Panc1 (cell line): ENCODE measurements at regions not wholly inside any gene's neighbourhood (a gene's known extent, or its start where the extent isn't known, plus 50 kb on each side); places are given as distances from the start of the nearest gene placed in this dataset.

ENCODE experiments used
- ATAC-seq: fragments of 200-7000 bp; cut with Tn5 transposase; 2 replicates; pipeline ENCODE4 v1.9.1; 2020; ENCODE audit warnings: mild to moderate bottlenecking, moderate library complexity
- BruUV-seq: library from RNA; stranded (reverse); fragments of 400-500 nt; replicated peaks from 2 replicates; lab custom pipeline; 2021; lab: Mats Ljungman, UMichigan
- CTCF ChIA-PET: fragments of 300-600 bp; sonication (Branson Sonifier 250); formaldehyde crosslinking; loops from one replicate; lab custom pipeline; 2022; ENCODE audit warnings: antibody characterized with exemption; lab: Charles Lee
- POLR2A ChIA-PET: fragments of 300-600 bp; sonication (Branson Sonifier 250); formaldehyde crosslinking; loops from one replicate; lab custom pipeline; 2022; ENCODE audit warnings: antibody characterized with exemption; lab: Charles Lee
- DNase-seq: peaks from one replicate; pipeline ENCODE4 v3.0.0-alpha.2; 2010; ENCODE audit warnings: low read depth, low spot score
- H3K27ac ChIP-seq: 2 replicates; pipeline ENCODE4 v1.5.1; 2011; ENCODE audit warnings: mild to moderate bottlenecking, low read length, inconsistent platforms
- H3K27me3 ChIP-seq: fragments of 200-500 bp; sonication (Bioruptor generic); 2 replicates; pipeline ENCODE4 v1.6.0; 2014; ENCODE audit warnings: low read length, inconsistent platforms; ENCODE audit not compliant: control insufficient read depth, insufficient read depth
- H3K36me3 ChIP-seq: fragments of 200-500 bp; sonication (Bioruptor generic); 2 replicates; pipeline ENCODE4 v1.5.1; 2014; ENCODE audit warnings: inconsistent platforms, mild to moderate bottlenecking, low read length, moderate library complexity; ENCODE audit not compliant: control insufficient read depth, insufficient read depth
- H3K4me1 ChIP-seq: 2 replicates; pipeline ENCODE4 v1.5.1; 2011; ENCODE audit warnings: inconsistent platforms, mild to moderate bottlenecking, low read length, moderate library complexity; ENCODE audit not compliant: control insufficient read depth, insufficient read depth
- H3K4me3 ChIP-seq, 2 experiments: 2 replicates each; pipeline ENCODE4 v1.5.1; 2011 to 2012; ENCODE audit warnings: low read depth in 2 of 2, low read length in 2 of 2, mild to moderate bottlenecking in 2 of 2, inconsistent platforms in 1 of 2, moderate library complexity in 1 of 2
- H3K9me3 ChIP-seq: fragments of 200-500 bp; sonication (Bioruptor generic); 2 replicates; pipeline ENCODE4 v1.5.1; 2014; ENCODE audit warnings: low read depth, mild to moderate bottlenecking, inconsistent platforms, low read length, moderate library complexity; ENCODE audit not compliant: control insufficient read depth, insufficient read depth
- POLR2AphosphoS5 ChIP-seq: IDR thresholded peaks from 2 replicates; pipeline ENCODE4 v1.6.1; 2012; ENCODE audit warnings: mild to moderate bottlenecking, low read depth, low read length, moderate library complexity
- SIN3A ChIP-seq: IDR thresholded peaks from 2 replicates; pipeline ENCODE4 v1.6.1; 2012; ENCODE audit warnings: low read depth, mild to moderate bottlenecking, low read length, moderate library complexity, borderline replicate concordance; ENCODE audit not compliant: insufficient read depth
- TCF7L2 ChIP-seq: IDR thresholded peaks from 2 replicates; pipeline ENCODE4 v1.6.1; 2011; ENCODE audit warnings: mild to moderate bottlenecking, low read depth, low read length, inconsistent platforms
- in situ Hi-C: cut with HindIII; loops from 2 replicates; pipeline ENCODE4 v1.10.0; 2016; ENCODE audit warnings: low sequenced_read_pairs, low pct_unique_long_range_greater_than_20kb
- intact Hi-C: fragments of 100-400 bp; cut with micrococcal nuclease; formaldehyde crosslinking; loops from one replicate; pipeline ENCODE4 v1.10.0; 2022; ENCODE audit not compliant: unreplicated experiment
- TF ChIP-seq, protein P1 (sequence below): fragments of 450-650 bp; IDR thresholded peaks from 2 replicates; pipeline ENCODE4 v1.5.1; 2017; ENCODE audit warnings: mild to moderate bottlenecking
- TF ChIP-seq, protein P2 (sequence below), 2 experiments: IDR thresholded peaks; 2 replicates each; pipeline ENCODE4 v1.6.1; 2011 to 2012; ENCODE audit warnings: low read depth in 2 of 2, control low read depth in 1 of 2, low read length in 1 of 2, mild to moderate bottlenecking in 1 of 2, moderate library complexity in 1 of 2; ENCODE audit not compliant: insufficient read depth in 1 of 2

DNA sequence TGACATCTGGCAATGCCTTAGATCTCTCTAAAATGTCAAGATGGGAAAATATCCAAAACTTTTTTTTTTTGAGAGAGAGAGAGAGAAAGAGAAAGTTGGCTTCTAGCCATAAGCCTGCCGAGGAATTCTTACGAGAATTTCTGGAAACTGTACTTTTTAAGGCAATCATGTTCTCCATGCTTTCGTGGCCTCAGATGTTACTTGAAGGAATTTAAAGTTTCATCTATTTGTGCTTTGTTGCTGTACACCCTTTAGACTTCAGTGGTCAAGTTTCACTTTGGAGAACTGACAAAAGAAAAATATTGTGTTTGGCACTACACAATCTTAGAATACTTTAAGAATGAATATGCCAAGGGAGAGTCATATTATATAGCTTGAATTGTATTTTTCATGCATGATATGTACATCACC is 53.9 kb downstream of the FAT4 start:
- Histone ChIP-seq H3K4me1 (peaks cover 3% of the 10 kb centered on the region; the same call in 1 of the 2 replicates), H3K36me3 (no peaks in the 10 kb centered on the region), H3K4me3 (peak overlapping the region; percentile 23 to 41), H3K27ac (peak overlapping the region; percentile 59; the same call in 1 of the 2 replicates), H3K27me3 (no peaks in the 10 kb centered on the region), H3K9me3 (no peaks in the 10 kb centered on the region)
- TF ChIP-seq, protein P1, sequence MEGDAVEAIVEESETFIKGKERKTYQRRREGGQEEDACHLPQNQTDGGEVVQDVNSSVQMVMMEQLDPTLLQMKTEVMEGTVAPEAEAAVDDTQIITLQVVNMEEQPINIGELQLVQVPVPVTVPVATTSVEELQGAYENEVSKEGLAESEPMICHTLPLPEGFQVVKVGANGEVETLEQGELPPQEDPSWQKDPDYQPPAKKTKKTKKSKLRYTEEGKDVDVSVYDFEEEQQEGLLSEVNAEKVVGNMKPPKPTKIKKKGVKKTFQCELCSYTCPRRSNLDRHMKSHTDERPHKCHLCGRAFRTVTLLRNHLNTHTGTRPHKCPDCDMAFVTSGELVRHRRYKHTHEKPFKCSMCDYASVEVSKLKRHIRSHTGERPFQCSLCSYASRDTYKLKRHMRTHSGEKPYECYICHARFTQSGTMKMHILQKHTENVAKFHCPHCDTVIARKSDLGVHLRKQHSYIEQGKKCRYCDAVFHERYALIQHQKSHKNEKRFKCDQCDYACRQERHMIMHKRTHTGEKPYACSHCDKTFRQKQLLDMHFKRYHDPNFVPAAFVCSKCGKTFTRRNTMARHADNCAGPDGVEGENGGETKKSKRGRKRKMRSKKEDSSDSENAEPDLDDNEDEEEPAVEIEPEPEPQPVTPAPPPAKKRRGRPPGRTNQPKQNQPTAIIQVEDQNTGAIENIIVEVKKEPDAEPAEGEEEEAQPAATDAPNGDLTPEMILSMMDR = no peak
- no peak for TF ChIP-seq SIN3A
- no peak for TF ChIP-seq POLR2AphosphoS5
- no peak for TF ChIP-seq TCF7L2
- TF ChIP-seq, protein P2, sequence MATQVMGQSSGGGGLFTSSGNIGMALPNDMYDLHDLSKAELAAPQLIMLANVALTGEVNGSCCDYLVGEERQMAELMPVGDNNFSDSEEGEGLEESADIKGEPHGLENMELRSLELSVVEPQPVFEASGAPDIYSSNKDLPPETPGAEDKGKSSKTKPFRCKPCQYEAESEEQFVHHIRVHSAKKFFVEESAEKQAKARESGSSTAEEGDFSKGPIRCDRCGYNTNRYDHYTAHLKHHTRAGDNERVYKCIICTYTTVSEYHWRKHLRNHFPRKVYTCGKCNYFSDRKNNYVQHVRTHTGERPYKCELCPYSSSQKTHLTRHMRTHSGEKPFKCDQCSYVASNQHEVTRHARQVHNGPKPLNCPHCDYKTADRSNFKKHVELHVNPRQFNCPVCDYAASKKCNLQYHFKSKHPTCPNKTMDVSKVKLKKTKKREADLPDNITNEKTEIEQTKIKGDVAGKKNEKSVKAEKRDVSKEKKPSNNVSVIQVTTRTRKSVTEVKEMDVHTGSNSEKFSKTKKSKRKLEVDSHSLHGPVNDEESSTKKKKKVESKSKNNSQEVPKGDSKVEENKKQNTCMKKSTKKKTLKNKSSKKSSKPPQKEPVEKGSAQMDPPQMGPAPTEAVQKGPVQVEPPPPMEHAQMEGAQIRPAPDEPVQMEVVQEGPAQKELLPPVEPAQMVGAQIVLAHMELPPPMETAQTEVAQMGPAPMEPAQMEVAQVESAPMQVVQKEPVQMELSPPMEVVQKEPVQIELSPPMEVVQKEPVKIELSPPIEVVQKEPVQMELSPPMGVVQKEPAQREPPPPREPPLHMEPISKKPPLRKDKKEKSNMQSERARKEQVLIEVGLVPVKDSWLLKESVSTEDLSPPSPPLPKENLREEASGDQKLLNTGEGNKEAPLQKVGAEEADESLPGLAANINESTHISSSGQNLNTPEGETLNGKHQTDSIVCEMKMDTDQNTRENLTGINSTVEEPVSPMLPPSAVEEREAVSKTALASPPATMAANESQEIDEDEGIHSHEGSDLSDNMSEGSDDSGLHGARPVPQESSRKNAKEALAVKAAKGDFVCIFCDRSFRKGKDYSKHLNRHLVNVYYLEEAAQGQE (IDR thresholded peaks at IDR 0.05; ENCODE audit: insufficient read depth in 1 of 2, low read depth in 2 of 2, low read length in 1 of 2) = no peak
- 0 out of 2 replicates have a peak, but pooled peaks have one; percentile 34 for ATAC-seq
- no peak for DNase-seq
- BruUV-seq = no TSS peak
- intact Hi-C loops = no loop called here
- ChIA-PET POLR2A (no interaction called here), CTCF (no interaction called here)
- in situ Hi-C loops = no loop called here

DNA sequence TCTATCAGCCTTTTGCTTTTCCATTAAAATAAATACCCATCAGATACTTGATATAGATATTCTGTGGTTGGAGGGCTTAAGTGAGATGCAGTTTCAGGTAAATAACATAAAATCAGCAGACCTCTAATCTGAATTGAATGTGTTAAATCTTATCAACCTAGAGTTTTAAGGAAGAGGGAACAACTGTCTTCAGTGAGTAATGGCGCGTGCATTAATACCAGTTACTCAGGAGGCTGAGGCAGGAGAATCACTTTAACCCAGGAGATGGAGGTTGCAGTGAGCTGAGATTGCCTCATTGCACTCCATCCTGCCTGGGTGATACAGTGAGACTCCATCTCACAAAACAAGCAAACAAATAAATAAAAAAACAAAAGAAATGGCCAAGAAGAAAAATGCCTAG is 54.3 kb downstream of the FAT4 start:
- Histone ChIP-seq H3K36me3 (no peaks in the 10 kb centered on the region), H3K4me1 (peaks cover 3% of the 10 kb centered on the region; the same call in 1 of the 2 replicates), H3K27me3 (no peaks in the 10 kb centered on the region), H3K4me3 (peak overlapping the region in 1 of 2 experiments; percentile 23; a peak in 1 of 4 replicates), H3K9me3 (no peaks in the 10 kb centered on the region), H3K27ac (peak overlapping the region; percentile 59; the same call in 1 of the 2 replicates)
- POLR2A ChIA-PET = no interaction called here
- intact Hi-C loops (no loop called here), in situ Hi-C loops (no loop called here)
- DNase-seq (no peak), ATAC-seq (no peak)
- no peak for TF ChIP-seq TCF7L2
- TF ChIP-seq, protein P1 = no peak
- TF ChIP-seq SIN3A = no peak
- TF ChIP-seq POLR2AphosphoS5 = no peak
- TF ChIP-seq, protein P2 (IDR thresholded peaks at IDR 0.05; ENCODE audit: insufficient read depth in 1 of 2, low read depth in 2 of 2, low read length in 1 of 2) = no peak
- BruUV-seq = no TSS peak
- CTCF ChIA-PET = no interaction called here
